Fibroblast of peridontal ligament (primary cell): ENCODE measurements at regions not wholly inside any gene's neighbourhood (a gene's known extent, or its start where the extent isn't known, plus 50 kb on each side); places are given as distances from the start of the nearest gene placed in this dataset.
A peak's percentile ranks its signal among the peaks of the same experiment; 100 is the strongest.
"Not testable (repeated sequence)": the region's sequence is repeated elsewhere in the genome, so short reads cannot be mapped to it uniquely, and the experiment has no call there.

ENCODE experiments used
- DNase-seq: peaks from one replicate; pipeline ENCODE4 v3.0.0-alpha.2; 2010; ENCODE audit errors: extremely low read depth

- peak; percentile 64 for DNase-seq
Observed at GRCh38 chr2:174697255-174697654, 67.0 kb downstream of the CHRNA1 start.

GRCh38 chr2:174694920-174695319 lies 69.4 kb downstream of the CHRNA1 start:
- no peak for DNase-seq

- no peak for DNase-seq
Observed at GRCh38 chr2:174694196-174694878, 69.9 kb downstream of the CHRNA1 start.

GRCh38 chr2:174693344-174693743 lies 70.9 kb downstream of the CHRNA1 start:
- no peak for DNase-seq

GRCh38 chr2:174692256-174692919 lies 71.9 kb downstream of the CHRNA1 start:
- peak; percentile 54 for DNase-seq

GRCh38 chr2:174691201-174691779 lies 73.0 kb downstream of the CHRNA1 start:
- no peak for DNase-seq

- no peak for DNase-seq
Observed at GRCh38 chr2:174690026-174690425, 74.2 kb downstream of the CHRNA1 start.

GRCh38 chr2:174688079-174688478 lies 76.2 kb downstream of the CHRNA1 start:
- DNase-seq, result peak; percentile 79

GRCh38 chr2:174686430-174686829 lies 77.8 kb downstream of the CHRNA1 start:
- no peak for DNase-seq

- peak; percentile 73 for DNase-seq
Observed at GRCh38 chr2:174683392-174683759, 80.9 kb downstream of the CHRNA1 start.

- DNase-seq, result peak; percentile 51
Observed at GRCh38 chr2:174682578-174683391, 81.5 kb downstream of the CHRNA1 start.

GRCh38 chr2:174682007-174682577 lies 82.2 kb downstream of the CHRNA1 start:
- no peak for DNase-seq

GRCh38 chr2:174681099-174682006 lies 82.9 kb downstream of the CHRNA1 start:
- DNase-seq, result peak; percentile 66

GRCh38 chr2:174680221-174680620 lies 82.6 kb upstream of the WIPF1 start:
- DNase-seq, result no peak

- no peak for DNase-seq
Observed at GRCh38 chr2:174678395-174678794, 80.8 kb upstream of the WIPF1 start.

GRCh38 chr2:174675615-174676014 lies 78.0 kb upstream of the WIPF1 start:
- no peak for DNase-seq

- DNase-seq, result peak; percentile 95
Observed at GRCh38 chr2:174673876-174674275, 76.3 kb upstream of the WIPF1 start.

GRCh38 chr2:174673440-174673839 lies 75.8 kb upstream of the WIPF1 start:
- no peak for DNase-seq

GRCh38 chr2:174671532-174671931 lies 73.9 kb upstream of the WIPF1 start:
- DNase-seq, result not testable (repeated sequence)

- peak; percentile 53 for DNase-seq
Observed at GRCh38 chr2:174670446-174670845, 72.8 kb upstream of the WIPF1 start.

- DNase-seq, result no peak
Observed at GRCh38 chr2:174669336-174669735, 71.7 kb upstream of the WIPF1 start.
